SK-N-SH treated with all-trans-retinoic acid at 6 μM for 48 hours (cell line): ENCODE measurements at regions not wholly inside any gene's neighbourhood (a gene's known extent, or its start where the extent isn't known, plus 50 kb on each side); places are given as distances from the start of the nearest gene placed in this dataset.

ENCODE experiments used
- PATZ1 ChIP-seq: fragments of 250-450 bp; sonication (Bioruptor Pico); IDR thresholded peaks from 2 replicates; pipeline ENCODE4 v1.8.0; 2020; ENCODE audit warnings: mild to moderate bottlenecking, moderate library complexity, borderline replicate concordance
- ZFP30 ChIP-seq: fragments of 450-650 bp; formaldehyde crosslinking; IDR thresholded peaks from 2 replicates; pipeline ENCODE4 v1.5.0; 2022; ENCODE audit warnings: mild to moderate bottlenecking, moderate library complexity

DNA sequence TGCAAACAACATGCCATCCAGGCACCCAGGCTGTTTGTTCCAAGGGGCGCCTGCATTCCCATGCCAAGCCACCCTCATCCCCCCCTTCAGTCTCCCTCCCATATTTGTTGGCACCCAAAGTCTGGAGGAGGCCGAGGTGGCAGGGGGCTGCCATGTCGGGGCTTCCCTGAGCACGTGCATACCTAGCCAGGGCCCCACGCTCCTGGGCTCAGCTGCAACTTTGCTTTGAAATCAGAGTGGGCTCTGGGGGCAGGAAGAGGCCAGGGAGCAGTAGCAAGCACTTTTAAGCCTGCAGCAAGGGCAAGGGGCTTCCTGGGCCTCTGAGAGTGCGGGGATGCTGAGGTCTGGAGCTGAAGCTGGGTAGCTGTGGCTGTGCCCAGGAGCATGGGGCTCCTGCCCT is 655.9 kb upstream of the EYS start:
- TF ChIP-seq ZFP30 (CRISPR knock-in tag) (no peak), PATZ1 (CRISPR knock-in tag) (no peak)
